NCI-H2081 treated with DMSO at 0.1 percent for 48 hours (cell line): ENCODE measurements at regions not wholly inside any gene's neighbourhood (a gene's known extent, or its start where the extent isn't known, plus 50 kb on each side); places are given as distances from the start of the nearest gene placed in this dataset.

ENCODE experiments used
- DNase-seq: peaks from one replicate; lab custom pipeline; 2025; lab: John Stamatoyannopoulos, UW

DNA sequence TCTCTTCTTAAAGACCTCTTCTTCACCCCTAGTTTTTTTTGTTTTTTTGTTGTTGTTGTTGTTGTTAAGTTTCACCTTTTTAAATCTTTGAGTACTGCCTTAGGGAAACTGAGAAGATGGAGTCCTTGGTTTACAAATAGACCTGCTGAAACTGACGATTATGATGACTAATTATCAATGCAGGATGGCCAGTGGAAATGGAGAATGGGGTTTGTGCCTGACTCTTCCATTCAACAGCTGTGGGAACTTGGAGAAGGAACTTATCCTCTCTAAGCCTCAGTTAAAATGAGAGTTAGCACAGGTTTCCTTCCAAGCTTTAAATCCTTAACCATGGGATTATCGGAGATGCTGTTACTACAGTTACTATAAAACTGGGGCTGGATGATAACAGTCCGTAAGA lies 66.7 kb upstream of the PNMA1 start:
- DNase-seq: no peak

DNA sequence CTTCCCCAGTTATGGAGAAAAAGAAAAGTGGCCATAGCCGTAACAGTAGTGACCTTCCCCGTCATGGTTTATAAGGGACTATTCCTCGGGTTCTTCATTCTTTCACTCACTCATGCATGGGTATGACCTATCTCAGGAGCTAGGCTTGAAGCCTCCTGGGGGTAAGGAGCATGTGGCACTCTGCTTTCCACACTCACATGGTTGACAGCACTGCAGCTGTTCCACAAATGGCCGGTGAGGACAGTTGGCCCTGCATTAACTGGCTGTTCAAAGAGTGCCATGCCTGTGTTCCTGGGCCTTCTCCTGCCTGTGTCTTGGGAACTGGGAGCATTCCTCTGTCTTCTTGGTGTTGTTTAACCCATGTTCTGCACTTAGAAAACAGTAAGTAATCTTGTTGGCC lies 66.2 kb upstream of the PNMA1 start:
- DNase-seq: no peak

DNA sequence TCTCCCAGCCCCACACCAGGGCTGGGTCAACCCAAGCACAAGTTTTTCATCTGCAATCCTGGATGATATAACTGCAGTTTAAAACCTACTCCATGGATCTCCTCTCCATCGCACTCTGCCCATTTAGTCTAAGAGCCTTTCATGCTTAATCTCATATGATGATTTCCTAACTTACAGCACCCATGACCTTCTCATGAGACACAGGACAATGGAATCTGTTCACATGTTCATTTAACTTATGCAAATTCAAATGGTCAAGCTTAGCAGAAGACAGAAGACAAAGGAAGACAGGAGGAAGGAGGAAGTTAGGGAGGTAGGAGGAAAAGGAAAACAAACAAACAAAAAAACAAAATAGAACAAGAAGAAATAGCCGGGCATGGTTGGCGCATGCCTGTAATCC lies 64.6 kb upstream of the PNMA1 start:
- DNase-seq: no peak

DNA sequence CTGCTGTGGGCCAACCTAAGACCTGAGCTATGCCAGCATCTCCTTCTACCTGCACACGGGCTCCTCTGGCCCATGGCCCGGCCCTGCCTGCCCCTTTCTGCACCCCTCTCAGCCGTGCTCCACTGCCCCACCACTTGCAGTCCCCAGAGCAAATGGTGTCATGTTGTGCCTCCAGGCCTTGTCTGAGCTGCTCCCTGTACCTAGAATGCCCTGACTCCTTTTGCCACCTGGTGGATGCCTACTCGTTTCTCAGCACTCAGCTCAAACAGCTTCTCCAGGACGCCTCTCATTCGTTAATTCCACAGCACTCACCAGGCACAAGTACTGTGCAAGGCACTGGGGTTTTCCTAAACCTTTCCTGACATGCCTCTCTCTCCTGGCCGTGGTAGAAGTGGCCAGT lies 63.2 kb upstream of the PNMA1 start:
- DNase-seq: no peak

DNA sequence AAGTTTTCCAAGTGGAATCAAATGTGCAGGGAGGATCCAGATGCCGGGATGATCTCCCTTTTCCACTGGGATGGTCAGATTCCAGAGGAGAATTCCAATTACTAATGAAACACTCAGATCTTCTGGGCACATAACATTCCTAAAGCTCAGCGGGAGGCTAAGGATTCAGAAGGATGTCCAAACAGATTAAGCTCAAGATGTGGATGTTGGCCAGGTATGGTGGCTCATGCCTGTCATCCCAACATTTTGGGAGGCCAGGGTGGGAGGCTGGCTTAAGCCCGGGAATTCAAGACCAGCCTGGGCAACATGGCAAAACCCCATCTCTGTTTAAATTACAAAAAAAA lies 62.0 kb upstream of the PNMA1 start:
- no peak for DNase-seq

DNA sequence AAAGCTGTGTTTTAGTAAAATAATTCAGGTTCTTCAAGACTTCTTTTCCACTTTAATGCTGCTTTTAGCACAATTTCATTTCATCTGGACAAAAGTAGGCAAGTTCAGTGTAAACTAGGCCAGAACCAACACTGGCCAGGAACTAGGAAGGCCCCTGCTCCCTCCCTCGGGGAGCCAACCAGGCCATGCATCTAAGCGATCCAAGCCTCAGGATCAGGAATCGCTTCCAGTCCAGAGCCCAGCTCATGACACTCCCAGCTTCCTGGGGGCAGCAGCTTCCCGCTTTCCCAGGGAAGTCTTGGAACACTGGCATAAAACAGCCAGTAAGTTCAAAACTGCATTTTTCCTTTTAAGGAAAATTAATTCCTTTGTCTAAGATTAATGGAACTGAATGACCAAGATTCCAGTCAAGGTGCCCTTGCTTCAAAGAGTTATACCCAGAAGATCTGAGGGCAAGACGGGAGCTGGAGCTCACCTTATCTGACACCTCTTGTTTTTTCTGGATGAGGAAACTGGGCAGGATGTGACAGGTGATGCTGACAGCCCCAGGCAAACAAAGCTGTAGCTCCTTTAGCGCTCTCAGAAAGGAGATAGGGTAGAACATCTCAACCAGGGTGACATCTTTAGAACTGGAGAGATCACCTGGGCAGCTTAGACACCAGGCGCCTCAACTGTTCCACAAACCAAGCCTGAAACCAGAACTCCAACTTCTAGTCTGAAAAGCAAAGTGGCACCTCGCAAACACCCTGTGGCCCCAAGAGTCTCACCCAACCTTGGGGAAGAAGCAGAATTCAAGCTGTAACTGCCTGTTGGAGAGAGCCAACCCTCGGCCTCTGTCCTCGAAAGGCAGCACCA lies 61.4 kb upstream of the PNMA1 start:
- DNase-seq: no peak

DNA sequence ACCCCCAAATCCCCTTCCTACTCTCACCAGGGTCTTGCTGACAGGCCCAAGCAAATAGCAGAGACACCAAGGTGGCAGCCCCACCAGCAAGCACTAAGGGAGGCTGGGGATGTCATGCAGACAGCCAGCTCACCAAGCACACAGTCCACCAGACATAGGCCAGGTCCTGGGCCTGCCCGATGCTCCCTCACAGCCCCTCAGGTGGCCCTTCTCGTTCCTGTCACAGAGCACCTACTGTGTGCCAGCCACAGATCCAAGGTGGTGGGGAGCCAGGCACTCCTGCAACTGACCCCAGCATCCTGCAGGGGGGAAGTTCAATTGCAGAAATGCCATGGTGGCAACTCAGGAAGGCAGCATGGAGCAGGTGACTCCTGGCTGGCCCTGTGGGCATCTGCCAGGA lies 60.5 kb upstream of the PNMA1 start:
- no peak for DNase-seq

DNA sequence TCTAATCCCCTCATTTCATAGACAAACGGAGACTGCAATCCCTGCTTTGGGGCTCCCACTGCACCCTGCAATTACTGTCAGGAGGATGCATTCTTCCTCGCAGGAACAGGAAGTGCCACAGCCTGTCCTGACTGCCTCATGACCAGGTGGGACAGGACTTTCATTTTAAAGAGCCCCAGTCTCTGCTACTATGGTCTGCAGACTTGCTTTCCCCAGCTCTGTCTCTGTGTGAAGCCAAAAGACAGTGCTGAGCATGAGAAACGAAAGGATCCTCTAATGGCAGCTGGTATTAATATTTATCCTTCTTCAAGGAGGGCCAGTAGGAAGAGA lies 60.0 kb upstream of the PNMA1 start:
- DNase-seq: no peak

DNA sequence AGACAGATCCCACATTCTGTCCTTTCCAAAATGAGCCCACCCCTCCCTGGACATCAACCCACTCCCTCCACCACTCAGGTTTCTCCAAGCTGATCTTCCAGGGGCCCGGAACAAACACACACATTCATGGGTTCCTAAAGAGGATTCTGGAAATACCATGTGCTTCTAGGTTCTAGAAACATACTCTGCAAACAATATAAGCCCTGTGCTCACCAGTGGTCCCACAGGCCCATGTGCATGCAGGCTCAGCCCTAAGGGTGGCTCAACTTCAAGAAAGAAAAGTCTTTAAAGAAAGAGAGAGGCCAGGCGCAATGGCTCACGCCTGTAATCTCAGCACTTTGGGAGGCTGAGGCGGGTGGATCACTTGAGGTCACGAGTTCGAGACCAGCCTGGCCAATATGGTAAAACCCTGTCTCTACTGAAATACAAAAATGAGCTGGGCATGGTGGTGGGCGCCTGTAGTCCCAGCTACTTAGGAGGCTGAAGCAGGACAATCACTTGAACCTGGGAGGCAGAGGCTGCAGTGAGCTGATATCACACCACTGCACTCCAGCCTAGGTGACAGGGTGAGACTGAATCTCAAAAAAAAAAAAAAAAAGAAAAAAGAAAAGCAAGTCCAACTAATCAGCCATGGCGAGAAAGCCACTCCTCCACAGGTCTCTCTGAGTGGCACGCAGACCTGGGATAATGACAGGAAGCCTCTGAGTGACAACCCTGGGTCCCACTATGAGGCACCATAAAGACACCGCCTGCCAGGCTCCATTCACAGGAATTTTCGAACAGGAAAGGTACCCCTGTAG lies 59.5 kb upstream of the PNMA1 start:
- DNase-seq: no peak

DNA sequence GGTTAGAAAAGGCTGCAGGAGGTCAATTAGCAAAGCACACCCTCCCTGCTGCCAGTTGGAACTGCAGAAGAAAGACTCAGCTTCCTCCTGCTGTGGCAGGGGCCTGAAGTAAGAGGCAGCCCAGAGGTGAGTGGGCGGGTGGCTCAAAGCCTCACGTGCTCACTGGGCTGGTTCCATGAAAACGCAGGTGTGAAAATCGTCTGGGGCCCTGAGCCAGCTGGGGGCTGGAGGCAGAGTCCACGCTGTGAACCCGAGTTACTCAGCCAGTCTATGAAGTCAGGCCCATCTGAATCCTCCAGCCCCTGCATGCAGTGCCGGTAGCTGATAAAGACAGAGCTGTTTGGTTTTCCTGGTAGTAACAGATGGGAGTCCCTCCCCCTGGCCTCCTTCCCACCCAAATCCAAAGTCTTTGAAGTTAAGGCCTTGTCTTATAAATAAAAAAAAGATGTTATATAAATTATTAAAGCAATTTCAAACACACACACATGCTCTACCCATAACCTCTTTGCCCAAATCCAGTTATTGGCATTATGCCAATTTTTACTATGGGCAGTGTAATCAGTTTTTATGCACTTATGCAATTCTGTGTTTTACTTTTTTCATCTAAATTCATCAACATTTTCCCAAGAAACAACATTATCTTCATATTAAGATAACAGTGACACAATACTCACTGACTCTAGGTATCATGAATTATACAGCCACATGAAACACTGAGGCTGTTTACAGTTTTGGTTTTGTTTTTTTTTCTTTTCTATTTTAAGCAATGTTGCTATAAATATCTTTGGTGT lies 57.9 kb upstream of the PNMA1 start:
- DNase-seq: peak; percentile 21

DNA sequence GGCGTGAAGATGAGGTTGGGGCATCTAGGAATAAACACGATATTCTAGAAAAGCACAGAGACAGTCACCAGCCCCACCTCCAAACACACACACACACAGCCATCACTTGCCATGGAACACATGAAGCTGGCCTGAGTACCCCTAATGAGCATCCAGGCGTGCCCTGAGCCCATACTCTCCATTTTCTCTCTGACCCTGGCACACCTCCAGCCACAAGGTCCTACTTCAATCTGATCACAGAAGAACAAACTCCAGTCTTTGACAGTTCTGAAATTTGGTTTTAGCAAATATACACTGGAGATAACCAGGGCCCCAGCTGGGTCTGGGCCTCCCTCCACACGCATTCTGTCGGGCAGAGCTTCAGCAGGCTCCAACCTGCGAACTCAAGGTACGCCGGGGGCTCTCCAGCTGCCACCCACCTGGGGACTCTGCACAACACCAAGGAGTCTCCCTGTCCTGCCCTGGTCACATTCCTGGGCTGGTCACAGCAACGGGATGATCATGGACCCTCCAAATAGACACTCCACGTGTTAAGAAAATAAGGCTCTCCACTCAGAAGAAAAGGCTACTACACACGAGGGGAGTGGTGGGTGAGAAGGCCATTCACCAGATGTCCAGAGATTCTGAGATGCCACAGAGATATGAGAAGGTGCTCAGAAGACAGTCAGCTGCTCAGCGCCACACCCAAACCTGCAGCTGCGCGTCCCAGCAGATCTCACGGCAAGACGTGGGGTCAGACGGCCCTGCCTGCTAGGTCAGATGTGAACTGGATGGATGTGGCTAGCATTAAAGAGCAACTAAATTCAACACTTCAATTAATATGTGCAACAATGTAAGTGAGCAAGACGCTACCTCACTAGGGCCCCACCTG lies 57.0 kb upstream of the PNMA1 start:
- DNase-seq: no peak

DNA sequence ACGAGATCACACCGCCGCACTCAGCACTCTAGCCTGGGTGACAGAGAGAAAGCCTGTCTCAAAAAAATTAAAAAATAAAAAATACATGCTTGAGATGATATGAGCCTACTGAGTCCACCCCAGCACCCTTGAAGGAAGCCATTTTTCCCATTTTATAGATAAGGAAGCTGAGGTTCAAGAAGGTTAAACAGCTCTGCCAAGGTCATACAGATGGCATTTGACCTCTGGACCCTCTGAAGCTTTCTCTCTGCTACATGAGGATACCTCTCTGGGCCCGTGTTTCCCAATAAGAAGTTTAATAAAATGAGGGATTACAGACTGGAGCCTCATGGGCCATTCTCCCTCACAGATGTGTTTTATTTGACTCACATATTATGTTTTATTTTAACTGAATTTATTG lies 53.9 kb upstream of the PNMA1 start:
- DNase-seq: no peak

DNA sequence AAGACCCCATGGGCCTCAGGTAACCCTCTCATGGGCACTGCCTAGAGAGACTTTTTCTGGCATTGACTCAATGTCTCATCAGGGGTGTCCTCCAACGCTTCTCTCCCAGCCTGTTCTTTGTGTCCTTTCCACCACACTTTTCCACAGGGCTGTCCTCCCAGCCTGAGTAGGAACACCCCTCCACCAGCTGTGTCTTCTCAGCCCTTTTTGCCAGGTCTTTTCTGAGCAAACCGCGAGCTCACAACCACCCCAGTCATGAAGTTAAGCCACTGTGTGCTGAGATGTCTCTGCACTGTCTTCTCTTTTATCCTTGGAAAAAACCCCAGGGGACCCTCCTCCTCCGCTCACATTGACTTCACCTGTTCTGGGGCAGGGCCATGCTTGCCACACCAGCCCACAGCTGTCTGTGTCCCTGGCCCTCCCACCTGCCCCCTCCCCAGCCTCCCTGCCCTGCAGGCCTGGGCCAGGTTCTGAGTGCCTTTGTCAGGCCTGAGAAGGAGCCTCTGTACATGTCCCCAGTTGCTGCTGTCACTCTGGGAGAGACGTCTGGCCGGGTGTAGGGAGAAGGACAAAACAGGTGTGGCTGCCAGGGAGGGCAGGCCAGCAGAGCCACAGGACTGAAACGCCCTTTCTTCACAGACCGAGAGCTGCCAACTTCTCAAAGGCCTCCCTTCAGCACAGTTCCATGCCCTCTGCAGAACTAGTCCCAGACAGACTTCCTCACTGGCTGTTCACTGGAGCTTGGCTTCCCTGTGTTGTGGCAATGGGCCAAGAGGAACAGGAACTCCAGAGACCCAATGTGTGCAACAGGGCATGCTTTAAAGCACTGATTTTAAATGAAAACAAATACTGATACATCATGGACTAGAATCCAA lies 50.5 kb upstream of the PNMA1 start:
- DNase-seq: no peak
